NCI-H1417 (cell line): ENCODE measurements at regions not wholly inside any gene's neighbourhood (a gene's known extent, or its start where the extent isn't known, plus 50 kb on each side); places are given as distances from the start of the nearest gene placed in this dataset.
"Not testable (repeated sequence)": the region's sequence is repeated elsewhere in the genome, so short reads cannot be mapped to it uniquely, and the experiment has no call there.

Source experiments
- DNase-seq, 3 experiments: peaks; one replicate each; lab custom pipeline; 2025; lab: John Stamatoyannopoulos, UW

DNA sequence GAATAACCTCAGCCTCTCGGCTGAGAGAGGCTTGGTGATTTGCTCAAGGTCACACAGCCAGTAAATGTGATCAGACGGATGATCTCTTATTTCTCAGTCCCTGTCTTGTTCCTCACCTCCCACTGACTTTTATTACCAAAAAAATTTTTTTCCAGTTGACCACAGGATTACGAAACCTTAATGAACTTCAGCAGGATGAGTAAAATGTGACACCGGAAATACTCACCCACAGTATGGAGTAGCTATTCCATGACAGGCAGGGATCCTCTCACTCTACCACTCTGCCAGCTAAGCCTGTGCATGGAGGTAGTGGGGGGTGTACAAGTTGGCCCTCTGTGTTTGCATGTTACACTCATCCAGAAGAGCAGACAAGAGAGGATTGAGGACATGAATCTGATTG lies 916.4 kb downstream of the UQCRFS1 start:
- DNase-seq, result no peak

DNA sequence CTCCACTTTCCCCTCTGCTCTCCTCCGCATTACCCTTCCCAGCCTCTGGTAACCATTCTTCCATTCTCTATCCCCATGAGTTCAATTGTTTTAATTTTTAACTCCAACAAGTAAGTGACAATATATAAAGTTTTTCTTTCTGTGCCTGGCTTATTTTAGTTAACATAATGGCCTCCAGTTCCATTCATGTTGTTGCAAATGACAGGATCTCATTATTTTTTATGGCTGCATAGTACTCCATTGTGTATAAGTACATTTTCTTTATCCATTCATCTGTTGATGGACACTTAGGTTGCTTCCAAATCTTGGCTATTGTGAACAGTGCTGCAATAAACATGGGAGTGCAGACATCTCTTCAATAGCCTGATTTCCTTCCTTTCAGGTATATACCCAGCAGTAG lies 918.0 kb downstream of the UQCRFS1 start:
- DNase-seq, result not testable (repeated sequence)

DNA sequence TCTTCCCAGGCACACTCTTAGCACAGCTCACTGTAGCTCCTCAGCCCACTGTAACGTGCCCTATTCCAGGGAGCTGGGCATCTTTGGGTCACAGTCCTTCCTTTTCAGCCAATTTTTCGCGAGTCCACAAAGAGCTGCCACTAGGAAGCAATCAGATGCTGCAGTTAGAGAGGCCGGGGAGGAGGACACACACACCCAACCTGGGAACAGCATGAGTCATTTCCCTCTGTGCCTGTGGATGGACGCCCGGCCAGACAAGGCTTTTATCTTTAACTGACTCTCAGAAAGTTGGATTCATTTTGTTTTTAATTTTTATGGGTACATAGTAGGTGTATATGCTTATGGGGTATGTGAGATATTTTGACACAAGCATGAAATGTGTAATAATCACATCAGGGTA lies 918.6 kb downstream of the UQCRFS1 start:
- no peak for DNase-seq

DNA sequence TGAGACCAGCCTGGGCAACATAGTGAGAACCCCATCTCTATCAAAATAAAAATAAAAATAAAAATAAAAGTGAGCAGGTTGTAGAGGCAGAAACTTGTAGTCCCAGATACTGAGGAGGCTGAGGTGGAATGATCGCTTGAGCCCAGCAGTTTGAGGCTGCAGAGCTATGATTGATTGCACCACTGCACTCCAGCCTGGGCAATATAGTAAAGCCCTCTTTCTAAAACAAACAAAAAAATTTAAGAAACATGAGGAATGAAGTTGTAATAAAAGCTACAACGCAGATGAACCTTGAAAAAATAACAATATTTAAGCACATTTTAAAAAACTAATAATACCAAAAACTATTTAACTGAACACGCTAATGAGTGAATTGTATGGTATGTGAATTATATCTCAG lies 919.3 kb downstream of the UQCRFS1 start:
- DNase-seq, result no peak

DNA sequence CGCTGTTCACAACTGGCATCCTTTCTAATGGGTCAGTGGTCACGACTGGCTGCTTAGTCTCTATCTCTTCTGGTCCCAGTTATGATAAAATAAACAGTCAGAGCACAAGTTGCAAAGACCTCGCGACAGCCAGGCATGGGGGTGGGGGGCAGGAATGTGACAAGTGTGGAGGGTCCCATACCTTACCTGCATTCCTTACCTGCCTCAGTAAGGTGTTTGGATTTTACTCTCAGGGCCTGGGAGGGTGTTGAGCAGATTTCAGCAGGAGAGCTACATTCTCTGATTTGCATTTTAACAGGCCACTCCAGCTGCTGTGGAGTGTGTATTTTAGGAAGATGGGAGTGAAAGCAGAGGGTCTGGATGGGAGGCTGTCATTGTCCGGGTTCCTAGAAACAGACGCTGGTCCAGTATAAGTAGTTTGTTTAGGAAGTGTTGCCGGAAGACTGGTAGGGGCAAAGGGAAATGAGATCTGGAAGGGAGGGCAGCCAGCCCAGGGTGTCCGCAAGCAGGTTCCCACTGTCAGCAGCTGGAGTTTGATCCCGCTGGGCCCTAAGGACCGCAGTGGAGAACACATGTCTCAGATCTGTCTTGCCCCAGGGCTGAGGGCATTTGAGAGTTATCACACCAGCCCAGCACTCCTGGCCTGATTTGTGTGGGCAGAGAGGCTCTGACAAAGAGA lies 920.0 kb downstream of the UQCRFS1 start:
- DNase-seq, result no peak

DNA sequence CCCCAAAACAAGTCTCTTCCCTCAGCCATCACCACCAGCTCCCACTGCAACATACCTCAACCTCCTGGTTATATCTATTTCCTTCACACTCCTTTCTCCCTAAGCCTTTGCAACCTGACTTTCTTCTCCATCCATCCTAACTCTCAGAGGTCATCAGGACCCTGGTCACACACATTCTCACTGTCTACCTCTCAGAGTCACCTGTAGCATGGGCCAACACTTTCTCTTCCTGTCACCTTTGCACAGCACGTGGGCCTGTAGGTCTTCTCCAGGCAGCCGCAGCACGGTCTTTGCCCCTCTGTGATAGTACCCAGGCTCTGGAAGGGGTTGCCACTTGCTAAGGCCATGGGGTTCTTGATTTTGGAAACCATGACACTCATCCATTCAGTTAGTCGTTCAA lies 921.1 kb downstream of the UQCRFS1 start:
- no peak for DNase-seq

DNA sequence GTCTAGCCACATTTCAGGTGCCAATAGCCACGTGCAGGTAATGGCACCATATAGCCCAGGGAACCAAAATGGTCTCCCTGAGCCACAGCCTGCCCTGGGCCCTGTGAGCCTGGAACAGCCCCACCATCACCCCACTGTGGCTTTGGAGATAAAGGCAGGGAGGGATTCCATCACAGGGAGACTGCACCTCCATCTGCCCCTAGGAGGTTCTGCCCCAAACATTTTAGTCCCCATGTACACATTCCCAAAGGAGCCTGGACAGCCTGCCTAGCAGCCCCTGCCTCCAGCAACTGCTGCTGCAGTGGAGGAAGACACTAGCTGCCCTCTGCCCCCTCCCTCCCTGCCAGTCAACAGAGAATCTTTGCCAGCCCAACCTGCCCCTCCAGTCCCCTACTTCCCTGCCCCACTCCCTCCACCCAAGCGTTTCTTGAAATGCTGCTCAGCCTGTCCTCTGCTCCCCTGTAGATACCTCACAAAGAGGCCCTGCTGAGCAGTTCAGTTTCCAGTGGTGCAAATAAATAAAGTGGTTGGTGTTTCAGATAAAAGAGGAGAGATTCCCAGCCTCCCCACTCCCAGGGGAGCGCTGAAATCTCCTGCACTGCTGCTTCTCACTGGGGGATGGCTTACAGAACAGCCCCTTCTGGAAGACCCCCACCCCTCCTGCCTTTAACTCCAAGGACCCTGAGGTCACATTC lies 921.8 kb downstream of the UQCRFS1 start:
- peak in 2 of 3 experiments; percentile 3 to 31 for DNase-seq

DNA sequence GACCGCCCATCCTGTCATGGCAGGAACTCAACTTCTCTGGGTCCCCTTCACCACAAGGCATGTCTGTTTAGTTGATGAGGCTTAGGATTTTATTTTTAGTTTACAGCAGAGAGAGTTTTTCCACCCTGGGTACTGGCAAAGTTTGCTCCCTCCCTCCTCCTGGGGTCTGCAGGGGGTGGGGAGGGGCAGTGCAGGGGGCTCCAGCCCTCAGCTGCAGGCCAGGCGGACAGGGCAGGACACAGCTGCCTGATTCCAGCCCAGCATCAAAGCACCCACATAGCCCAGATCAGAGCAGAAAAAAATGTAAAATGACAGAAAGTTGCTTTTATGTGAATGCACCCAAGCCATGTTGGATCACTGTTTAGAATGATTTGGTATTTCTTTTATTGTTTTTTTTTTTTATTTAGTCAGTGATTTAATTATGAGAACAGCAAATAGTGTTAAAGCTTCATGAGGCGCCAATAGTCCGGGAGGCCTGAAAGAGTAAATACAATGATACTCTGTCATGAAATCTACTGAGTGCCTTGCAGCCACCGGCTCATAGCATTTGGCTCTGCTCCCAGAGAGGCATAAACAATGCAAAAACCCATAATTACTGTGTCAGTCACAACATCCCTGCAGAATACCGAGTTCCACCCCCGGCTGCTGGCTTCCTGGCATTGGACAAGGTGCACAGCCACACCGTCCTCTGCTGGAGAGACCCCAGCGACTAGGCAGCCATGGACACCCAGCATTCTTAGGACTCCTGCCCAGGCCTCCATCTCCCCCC lies 923.5 kb downstream of the UQCRFS1 start:
- DNase-seq, result peak in 2 of 3 experiments; percentile 54 to 81

DNA sequence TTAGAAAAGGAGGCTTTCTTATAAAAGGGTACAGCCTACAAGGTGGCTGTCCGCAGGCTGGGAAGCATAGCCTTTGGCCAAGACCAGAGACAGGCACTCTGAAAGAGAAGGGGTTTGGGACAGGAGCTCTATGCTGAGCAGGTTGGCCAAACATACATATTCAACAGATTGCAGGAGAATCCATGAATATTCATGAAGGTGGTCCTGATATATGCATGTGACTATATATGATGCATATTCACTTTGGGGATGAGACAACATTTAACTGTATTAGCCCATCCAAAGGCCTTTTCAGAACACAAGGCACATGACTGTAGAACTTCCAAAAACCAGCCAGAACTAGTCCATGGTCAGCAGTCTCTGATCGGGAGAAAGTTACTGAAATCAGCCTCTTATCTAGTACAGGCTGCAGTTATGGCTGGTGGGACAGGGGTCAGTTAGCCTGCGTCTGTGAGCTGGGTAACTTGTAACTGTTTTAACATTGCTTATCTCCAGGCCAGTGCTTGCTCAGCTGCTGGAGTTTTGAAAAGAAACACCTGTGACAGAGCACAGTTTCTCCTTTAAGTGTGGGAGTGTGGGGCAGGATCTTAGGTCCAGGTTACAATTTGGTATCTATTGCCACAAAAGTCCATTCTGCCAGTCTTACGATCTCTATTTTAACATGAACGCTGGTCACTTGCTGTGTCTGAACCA lies 924.2 kb downstream of the UQCRFS1 start:
- DNase-seq, result no peak

DNA sequence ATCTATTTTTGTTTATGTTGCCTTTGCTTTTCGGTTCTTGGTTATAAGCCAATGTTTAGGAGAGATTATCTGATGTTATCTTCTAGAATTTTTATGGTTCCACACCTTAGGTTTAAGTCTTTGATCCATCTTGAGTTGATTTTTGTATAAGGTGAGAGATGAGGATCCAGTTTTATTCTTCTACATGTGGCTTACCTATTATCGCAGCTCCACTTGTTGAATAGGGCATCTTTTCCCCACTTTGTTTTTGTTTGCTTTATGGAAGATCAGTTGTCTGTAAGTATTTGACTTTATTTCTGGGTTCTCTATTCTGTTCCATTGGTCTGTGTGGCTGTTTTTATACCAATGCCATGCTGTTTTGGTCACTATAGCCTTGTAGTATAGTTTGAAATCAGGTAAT lies 927.0 kb downstream of the UQCRFS1 start:
- no peak for DNase-seq

DNA sequence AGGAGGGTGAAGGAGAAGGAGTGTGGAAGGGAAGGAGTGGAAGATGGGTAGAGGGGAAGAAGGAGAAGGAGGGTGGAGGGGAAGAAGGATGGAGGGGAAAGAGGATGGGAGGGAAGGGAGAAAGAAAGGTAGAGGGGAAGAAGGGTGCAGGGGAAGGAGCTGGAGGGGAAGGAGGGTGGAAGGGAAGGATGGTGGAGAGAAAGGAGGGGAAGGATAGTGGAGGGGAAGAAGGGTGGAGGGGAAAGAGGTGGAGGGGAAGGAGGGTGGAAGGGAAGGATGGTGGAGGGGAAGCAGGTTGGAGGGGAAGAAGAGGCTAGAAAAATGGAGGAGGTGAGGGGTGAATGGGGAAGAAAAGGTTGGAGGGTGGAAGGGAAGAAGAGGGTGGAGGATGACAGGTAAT lies 927.9 kb downstream of the UQCRFS1 start:
- DNase-seq, result no peak

DNA sequence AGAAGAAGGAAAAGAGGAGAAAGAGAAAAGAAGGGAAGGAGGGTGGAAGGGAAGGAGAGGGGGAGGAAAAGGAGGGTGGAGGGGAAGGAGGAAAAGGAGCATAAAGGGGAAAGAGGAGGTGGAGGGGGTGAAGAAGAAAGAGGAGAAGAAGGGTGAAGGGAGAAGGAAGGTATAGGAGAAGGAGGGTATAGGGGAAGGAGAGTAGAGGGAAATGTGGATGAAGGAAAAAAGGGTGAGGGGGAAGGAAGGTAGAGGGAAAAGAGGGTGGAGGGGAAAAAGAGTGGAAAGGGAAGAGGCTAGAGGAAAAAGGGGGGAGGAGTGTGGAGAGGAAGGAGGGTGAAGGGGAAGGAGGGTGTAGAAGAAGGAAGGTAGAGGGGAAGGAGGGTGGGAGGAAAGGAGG lies 928.6 kb downstream of the UQCRFS1 start:
- DNase-seq, result no peak

DNA sequence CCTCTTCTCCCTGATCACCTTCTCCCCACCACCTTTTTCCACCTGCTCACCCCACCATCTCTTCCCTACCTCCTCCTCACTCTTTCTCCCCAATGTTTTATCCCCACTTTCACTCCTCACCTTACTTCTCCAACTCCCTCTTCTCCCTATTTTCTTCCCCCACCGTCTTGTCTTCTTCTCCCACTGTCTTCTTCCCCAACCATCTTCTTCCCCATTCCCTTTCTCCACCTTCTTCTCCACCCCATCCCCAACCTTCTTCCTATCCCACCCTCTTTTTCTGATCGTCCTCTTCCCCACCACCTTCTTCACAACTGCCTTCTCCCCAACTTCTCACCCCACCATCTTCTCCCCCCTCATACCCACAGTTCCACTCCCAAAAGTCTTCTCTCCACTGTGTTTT lies 929.4 kb downstream of the UQCRFS1 start:
- no peak for DNase-seq

DNA sequence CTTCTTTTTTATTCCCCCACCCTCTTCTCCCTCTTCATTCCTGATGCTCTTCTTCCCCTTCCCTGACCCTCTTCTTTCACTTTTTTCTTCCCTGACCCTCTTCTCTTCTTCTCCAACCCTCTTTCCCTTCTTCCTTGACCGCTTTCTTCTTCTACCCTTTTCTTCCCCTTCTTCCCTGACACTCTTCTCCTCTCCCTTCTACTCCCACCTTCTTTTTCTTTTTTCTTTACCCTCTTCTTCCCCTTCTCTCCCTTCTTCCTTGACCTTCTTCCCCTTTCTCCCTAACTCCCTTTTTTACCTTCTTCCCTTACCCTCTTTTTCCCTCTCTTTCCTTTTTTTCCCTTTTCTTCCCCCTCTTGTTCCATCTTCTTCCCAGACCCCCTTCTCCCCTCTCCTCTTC lies 931.3 kb downstream of the UQCRFS1 start:
- no peak for DNase-seq

DNA sequence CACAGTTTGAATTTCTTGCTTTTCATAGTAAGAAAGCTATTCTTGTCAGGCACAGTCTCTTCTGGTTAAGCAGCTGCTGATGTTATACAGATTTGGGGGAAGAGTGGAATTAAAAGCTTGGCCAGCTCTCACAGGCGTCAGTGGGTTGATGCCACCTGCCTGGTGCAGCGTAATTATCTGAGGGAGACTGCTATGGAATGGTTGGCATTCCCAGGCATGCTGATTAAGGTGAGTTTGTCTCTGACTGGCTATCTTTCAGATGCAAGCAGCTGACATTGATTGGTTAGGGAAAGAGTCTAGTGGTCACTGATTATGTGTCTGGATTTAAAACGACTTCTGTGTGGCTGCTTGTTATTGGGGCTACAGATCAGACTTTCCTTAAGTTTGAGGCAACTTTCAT lies 948.4 kb downstream of the UQCRFS1 start:
- DNase-seq, result no peak

DNA sequence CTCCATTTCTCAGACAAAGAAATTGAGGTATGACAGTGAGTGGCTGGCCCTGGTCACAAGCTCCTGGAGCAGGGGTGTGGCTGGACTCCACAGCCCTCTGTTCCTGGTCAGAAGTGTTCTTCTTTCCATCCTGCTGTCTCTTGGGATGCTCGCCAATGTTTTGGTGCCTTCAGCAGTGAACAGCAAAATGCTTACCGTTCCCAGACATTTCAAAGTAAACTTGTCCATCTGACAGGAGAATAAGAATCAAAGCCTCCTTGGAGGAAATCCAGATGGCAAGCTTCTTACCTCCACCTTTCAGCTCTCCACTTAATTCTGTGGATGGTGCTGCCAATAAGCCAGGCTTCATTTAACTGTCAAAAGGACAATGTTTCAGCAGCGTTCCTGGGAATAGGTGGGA lies 954.1 kb downstream of the UQCRFS1 start:
- no peak for DNase-seq

DNA sequence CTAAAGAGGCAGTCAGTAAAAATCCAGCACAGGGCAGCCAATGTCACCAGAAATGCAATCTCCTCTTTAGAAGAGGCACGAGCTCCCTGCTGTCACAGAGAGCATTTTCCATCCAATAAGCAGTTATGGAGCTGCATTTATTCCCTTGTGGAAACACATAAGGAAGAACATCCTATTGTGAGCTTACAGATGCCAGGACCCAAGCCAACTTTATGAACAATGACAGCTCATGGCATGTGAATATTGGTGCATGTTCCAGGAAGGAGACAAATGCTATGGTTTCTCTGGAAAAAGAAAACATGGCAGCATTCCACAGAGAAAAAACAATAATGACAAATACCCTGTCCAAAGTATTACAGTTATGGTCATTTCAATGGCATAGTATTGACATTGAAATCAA lies 955.6 kb downstream of the UQCRFS1 start:
- no peak for DNase-seq

DNA sequence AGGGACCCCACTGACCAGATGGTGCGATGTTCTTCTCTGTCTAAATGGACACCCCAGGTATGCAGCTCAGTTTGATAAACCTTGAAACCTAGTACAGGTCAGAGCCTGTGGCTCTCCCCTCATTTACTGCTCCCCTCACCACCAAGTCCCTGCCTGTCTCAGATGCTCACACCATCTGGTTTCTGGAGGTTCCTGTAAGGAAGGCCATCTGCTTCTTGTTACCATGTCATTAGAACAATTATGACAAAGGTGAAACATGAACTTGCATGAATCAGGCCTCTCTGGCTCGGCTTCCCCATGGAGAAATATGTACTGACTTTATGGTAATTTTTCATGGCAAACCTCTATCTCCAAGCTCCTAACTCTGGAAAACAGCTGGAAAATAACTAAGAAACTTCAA lies 965.7 kb downstream of the UQCRFS1 start:
- DNase-seq, result no peak

DNA sequence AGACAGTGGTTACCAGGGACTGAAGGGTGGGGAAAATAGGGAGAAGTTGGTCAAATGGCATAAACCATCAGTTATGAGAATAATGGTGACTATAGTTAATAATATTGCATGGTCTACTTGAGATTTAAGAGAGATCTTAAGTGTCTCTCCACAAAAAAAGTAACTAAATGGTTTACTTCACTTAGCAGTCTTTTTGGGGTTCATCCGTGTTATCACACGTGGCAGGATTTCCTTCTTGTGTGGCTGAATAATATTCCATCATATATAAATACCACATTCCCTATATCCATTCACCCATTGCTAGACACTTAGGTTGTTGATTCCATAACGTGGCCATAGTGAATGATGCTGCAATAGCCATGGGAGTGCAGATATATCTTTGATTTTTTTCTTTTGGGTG lies 967.0 kb downstream of the UQCRFS1 start:
- DNase-seq, result no peak

DNA sequence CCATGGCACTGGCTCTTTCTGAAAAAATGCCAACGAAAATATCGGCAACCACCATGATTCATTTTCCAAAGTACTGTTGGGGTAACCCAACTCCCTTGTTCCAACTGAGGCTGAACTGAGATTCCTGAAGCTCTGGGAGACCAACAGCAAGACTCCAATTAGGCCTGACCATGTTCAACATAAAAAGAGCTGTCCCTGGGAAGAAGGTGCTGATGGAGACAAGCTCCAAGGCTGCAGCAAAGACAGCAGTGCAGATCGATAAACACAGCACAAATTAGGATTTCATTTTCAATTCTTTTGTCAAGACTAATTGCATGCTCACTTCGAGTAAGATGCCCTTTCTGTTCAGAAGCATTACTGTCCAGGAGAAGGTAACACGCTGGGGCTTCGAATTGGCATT lies 968.0 kb downstream of the UQCRFS1 start:
- DNase-seq, result no peak

DNA sequence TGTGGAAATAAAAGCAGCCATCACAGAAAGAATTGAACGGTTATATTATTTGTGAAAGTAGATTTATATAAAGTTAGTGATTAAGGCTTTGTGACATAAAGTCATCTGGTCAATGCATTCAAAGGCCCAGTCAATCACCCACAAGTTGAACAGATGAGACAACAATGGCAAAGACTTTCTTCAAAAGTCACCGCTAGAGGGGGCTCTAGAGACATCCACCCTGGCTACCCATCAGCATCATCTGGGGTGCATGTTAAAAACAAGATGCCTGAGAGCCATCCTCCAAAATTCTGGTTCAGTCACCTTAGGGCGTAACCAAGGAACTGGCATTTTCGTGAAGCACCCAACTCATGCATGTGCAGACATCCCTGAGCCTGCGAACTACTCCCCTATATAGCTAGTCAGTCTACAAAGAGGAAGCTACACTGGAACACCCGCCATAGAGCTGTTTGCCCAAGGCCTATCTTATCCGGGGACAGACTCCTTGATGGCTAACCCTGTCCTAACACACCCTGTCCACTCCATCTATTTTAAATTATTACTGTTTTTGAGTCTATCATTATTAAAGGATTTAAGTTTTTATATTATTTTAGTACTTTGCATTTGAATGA lies 970.5 kb downstream of the UQCRFS1 start:
- peak; percentile 7 to 34 (median 7) for DNase-seq

DNA sequence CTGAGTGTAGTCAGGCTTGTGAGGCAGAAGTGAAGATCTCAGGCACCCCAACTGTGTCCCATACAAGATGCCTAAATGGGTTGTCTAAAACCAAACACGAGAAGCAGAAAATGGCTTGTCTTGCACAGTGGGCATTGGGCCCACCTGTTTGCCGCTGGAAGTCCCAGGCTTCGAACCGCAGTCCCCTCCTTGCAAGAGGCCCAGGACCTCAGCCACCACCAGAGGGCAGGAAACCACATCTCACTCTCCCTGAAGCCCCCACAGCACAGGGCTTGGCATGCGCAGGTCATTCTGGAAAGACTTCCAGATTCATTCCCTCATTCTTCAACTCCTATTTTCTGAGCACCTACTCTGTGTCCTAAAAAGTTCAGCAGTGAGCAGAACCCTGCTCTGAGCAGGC lies 973.7 kb downstream of the UQCRFS1 start:
- peak in 2 of 3 experiments; percentile 0 to 1 for DNase-seq
